ENCODE measurements at regions not wholly inside any gene's neighbourhood (a gene's known extent, or its start where the extent isn't known, plus 50 kb on each side); places are given as distances from the start of the nearest gene placed in this dataset.

DNA sequence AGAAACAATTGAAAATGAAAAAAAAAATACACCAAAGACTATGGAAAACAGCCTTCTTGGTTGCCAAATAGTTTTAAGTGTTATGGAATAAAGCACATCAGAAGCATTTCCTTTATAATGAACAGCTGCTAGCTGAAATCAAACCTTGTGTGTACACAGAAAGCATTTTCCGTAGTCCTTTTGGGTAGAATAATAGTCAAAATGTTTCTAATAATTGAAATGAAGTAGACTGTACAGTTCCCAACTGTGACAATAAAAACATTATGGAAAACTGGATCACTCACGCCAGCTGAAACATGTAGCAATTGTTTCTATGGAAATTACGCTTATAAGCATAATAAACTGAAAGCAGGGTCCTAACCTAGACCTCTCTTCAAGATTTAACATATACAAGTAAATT lies 856.3 kb upstream of the B3GALT2 start:
- intact Hi-C loops (cut with DNase I) = no loop called here
- Histone ChIP-seq H3K27ac (no peak overlapping the region), H3K27me3 (no peaks in the 10 kb centered on the region), H3K4me1 (no peaks in the 10 kb centered on the region), H3K9me3 (no peaks in the 10 kb centered on the region), H3K4me3 (no peak overlapping the region), H3K36me3 (no peaks in the 10 kb centered on the region)
- DNase-seq (no peak), ATAC-seq (no peak)
- 82 to 91% (median 85%) methylated on average over 3 of the region's 3 CpGs for WGBS, 4 donors
- no peak for TF ChIP-seq POLR2A (IDR thresholded peaks at IDR 0.05)
- TF ChIP-seq, protein P1, sequence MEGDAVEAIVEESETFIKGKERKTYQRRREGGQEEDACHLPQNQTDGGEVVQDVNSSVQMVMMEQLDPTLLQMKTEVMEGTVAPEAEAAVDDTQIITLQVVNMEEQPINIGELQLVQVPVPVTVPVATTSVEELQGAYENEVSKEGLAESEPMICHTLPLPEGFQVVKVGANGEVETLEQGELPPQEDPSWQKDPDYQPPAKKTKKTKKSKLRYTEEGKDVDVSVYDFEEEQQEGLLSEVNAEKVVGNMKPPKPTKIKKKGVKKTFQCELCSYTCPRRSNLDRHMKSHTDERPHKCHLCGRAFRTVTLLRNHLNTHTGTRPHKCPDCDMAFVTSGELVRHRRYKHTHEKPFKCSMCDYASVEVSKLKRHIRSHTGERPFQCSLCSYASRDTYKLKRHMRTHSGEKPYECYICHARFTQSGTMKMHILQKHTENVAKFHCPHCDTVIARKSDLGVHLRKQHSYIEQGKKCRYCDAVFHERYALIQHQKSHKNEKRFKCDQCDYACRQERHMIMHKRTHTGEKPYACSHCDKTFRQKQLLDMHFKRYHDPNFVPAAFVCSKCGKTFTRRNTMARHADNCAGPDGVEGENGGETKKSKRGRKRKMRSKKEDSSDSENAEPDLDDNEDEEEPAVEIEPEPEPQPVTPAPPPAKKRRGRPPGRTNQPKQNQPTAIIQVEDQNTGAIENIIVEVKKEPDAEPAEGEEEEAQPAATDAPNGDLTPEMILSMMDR (IDR thresholded peaks at IDR 0.05) = no peak

DNA sequence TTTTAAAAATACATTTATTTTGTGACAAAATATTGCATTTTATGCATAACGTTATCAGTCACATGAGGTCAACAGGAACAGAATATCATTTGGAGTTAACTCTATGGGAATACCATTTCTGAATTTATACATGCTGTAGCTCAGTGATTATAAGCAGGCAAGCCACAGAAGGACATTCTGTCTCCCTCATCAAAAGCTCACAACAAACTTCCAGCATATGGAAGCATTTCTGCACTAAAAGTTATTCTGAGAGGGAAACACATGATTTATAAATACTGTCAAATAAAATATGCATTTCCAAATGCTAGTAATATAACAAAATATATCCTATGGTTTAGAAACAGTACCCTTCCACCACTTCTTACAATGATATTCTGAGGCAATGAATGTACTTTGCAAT lies 854.1 kb upstream of the B3GALT2 start:
- H3K4me3 ChIP-seq = no peak overlapping the region
- DNase-seq (no peak), ATAC-seq (no peak)
- intact Hi-C loops (cut with DNase I) = no loop called here
- WGBS, 4 donors = 71 to 86% (median 75%) methylated on average over 1 of the region's 1 CpG
- no peak for TF ChIP-seq POLR2A (IDR thresholded peaks at IDR 0.05)
- TF ChIP-seq, protein P1 (IDR thresholded peaks at IDR 0.05) = no peak
- H3K4me1 ChIP-seq = no peaks in the 10 kb centered on the region
- no peak overlapping the region for H3K27ac ChIP-seq
- H3K36me3 ChIP-seq = no peaks in the 10 kb centered on the region
- peaks cover 0 to 3% (median 0%) of the 10 kb centered on the region in 12 donors for H3K9me3 ChIP-seq
- no peaks in the 10 kb centered on the region for H3K27me3 ChIP-seq

DNA sequence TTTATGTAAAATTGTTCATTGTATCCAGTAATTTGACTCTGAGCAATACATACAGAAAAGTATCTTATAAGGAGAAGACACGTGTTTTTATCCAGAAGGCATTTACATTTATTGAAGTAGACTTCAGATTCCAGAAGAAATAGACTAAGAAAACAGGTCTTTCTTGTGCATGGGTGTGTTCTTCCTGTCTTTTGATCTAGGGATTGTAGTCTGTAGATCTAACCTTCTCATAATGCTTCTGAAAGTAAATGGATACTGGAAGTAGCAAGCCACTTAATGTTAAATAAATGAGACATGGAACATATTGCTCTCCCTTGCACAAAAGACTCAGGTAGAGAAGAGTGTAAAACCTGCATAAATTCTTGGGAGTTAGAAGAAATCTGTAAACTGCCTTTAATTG lies 853.2 kb upstream of the B3GALT2 start:
- DNase-seq = no peak
- H3K4me1 ChIP-seq = no peaks in the 10 kb centered on the region
- 52 to 70% (median 56%) methylated on average over 1 of the region's 1 CpG for WGBS, 4 donors
- peaks cover 0 to 3% (median 0%) of the 10 kb centered on the region in 12 donors for H3K9me3 ChIP-seq
- intact Hi-C loops (cut with DNase I) = no loop called here
- H3K27me3 ChIP-seq = no peaks in the 10 kb centered on the region
- no peak overlapping the region for H3K4me3 ChIP-seq
- TF ChIP-seq, protein P1 (IDR thresholded peaks at IDR 0.05) = no peak
- no peak for TF ChIP-seq POLR2A (IDR thresholded peaks at IDR 0.05)
- no peak for ATAC-seq
- H3K36me3 ChIP-seq = no peaks in the 10 kb centered on the region
- no peak overlapping the region for H3K27ac ChIP-seq

DNA sequence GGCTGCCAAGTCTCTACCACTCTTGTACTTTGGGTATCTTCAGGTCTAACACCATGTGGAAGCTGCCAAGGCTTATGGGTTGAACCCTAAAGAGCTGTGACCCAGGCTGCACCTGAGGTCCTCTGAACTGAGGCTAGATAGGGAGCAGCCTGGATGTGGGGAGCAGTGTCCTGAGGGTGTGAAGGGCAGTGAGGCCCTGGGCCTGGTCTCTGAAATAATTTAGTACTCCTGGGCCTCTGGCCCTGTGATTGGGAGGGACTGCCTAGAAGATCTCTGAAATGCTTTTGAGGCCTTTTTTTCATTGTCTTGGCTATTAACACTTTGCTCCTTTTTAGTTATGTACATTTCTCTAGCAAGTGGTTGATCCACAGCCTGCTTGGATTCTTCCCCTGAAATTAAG lies 847.2 kb upstream of the B3GALT2 start:
- no peak overlapping the region for H3K27ac ChIP-seq
- intact Hi-C loops (cut with DNase I) = no loop called here
- TF ChIP-seq, protein P1 (IDR thresholded peaks at IDR 0.05) = no peak
- TF ChIP-seq POLR2A (IDR thresholded peaks at IDR 0.05) = no peak
- no peaks in the 10 kb centered on the region for H3K27me3 ChIP-seq
- H3K4me3 ChIP-seq = no peak overlapping the region
- H3K4me1 ChIP-seq = no peaks in the 10 kb centered on the region
- no peaks in the 10 kb centered on the region for H3K36me3 ChIP-seq
- peaks cover 0 to 23% (median 8%) of the 10 kb centered on the region in 12 donors for H3K9me3 ChIP-seq
- ATAC-seq (no peak), DNase-seq (no peak)

Measured in heart left ventricle (tissue), 16 donors.